Mesodermal cell (in vitro differentiated cells): ENCODE measurements at regions not wholly inside any gene's neighbourhood (a gene's known extent, or its start where the extent isn't known, plus 50 kb on each side); places are given as distances from the start of the nearest gene placed in this dataset.

Experiments
- H3K27ac ChIP-seq: 2 replicates; pipeline ENCODE4 v1.7.0; 2013; ENCODE audit warnings: mild to moderate bottlenecking, low read depth, low read length, moderate library complexity; ENCODE audit not compliant: severe bottlenecking
- H3K36me3 ChIP-seq: 2 replicates; pipeline ENCODE4 v1.7.1; 2013; ENCODE audit warnings: mild to moderate bottlenecking, low read length, moderate library complexity; ENCODE audit not compliant: control insufficient read depth, insufficient read depth
- H3K4me1 ChIP-seq: one replicate; pipeline ENCODE4 v1.7.1; 2013; ENCODE audit warnings: mild to moderate bottlenecking, low read length; ENCODE audit not compliant: insufficient read depth, control insufficient read depth, poor library complexity, severe bottlenecking
- H3K4me3 ChIP-seq: 2 replicates; pipeline ENCODE4 v1.7.0; 2013; ENCODE audit warnings: low read length, control low read depth, mild to moderate bottlenecking; ENCODE audit not compliant: insufficient read depth, poor library complexity, severe bottlenecking; ENCODE audit errors: extremely low read depth
- H3K9me3 ChIP-seq: 2 replicates; pipeline ENCODE4 v1.7.1; 2013; ENCODE audit warnings: mild to moderate bottlenecking, low read length, moderate library complexity; ENCODE audit not compliant: control insufficient read depth
- WGBS, 2 experiments: methylation state at CpG; one replicate each; pipeline ENCODE4 v1.1.5; 2013; ENCODE audit warnings: missing lambda C conversion rate in 2 of 2; ENCODE audit not compliant: insufficient coverage in 2 of 2; 5-methylcytosine and 5-hydroxymethylcytosine counted together

- Histone ChIP-seq H3K27ac (no peak overlapping the region), H3K36me3 (no peaks in the 10 kb centered on the region), H3K4me3 (no peak overlapping the region), H3K9me3 (no peaks in the 10 kb centered on the region), H3K4me1 (no peaks in the 10 kb centered on the region)
- no CpG with 5 or more reads among the region's 4 CpGs for WGBS, 2 experiments
Observed at GRCh38 chr6:141677598-141678211, 455.0 kb upstream of the GJE1 start.

- H3K36me3 ChIP-seq = no peaks in the 10 kb centered on the region
- H3K27ac ChIP-seq = no peak overlapping the region
- WGBS, 2 experiments = no CpG with 5 or more reads among the region's 1 CpG
- no peak overlapping the region for H3K4me3 ChIP-seq
- no peaks in the 10 kb centered on the region for H3K9me3 ChIP-seq
- H3K4me1 ChIP-seq = no peaks in the 10 kb centered on the region
Observed at GRCh38 chr6:141675957-141676356, 456.8 kb upstream of the GJE1 start.

DNA sequence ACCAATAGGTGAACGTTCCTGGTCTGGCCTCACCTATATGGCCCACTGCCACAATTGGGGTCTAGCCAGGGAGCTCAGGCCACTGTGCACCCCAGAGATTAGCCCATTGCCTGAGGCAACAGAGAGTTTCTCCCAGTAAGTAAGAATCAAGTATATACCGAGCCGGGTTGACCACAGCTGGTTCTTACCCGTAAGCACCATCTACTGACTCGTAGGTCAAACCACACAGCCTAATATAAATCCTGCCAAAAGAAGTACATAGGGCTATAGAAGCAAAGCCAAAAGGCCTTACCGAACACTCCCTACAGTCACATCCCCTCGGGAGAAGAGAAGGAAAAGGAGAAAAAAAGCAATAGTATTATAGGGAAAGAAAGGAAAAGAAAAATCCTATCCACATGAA, 463.6 kb upstream of the GJE1 start:
- Histone ChIP-seq H3K4me3 (no peak overlapping the region), H3K9me3 (no peaks in the 10 kb centered on the region), H3K4me1 (peaks cover 19% of the 10 kb centered on the region), H3K36me3 (no peaks in the 10 kb centered on the region), H3K27ac (no peak overlapping the region)
- WGBS, 2 experiments = 97 to 100% methylated on average over 3 of the region's 7 CpGs

DNA sequence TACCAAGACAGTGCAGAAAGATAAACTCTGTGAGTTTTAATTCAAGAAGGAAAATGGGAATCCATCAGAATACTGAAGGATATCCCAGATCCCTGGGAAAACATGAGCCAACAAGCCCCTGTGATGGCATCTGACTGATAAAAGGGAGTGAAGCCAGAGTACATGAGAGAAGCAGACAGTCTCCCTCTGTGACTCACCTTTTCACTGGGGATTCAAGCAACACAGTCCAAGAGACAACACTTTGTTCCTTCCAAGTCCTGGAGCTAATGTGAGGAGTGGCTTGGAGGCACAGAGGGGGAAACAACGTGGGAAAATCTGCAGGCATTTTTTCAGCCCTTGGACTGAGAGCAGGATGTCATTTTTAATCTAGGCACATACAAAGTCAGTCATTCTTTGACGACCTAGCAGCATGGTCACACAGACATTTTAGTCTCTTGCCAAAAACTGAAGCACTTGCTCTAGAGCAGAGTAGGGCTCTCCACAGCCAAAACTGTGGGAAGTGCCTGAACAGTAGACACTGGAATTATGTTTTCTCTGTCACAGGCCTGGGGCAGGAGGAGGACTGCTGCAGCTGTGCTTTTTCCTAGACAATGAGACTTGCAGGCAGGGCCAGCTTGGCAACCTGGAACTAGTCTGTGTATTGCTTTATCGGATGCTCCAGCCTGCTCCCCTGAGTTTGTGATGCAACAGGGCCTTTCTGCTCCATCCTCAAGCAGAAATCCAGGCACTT, 465.0 kb upstream of the GJE1 start:
- H3K4me3 ChIP-seq = no peak overlapping the region
- H3K27ac ChIP-seq = peak overlapping the region; percentile 81
- H3K36me3 ChIP-seq = no peaks in the 10 kb centered on the region
- peaks cover 19% of the 10 kb centered on the region for H3K4me1 ChIP-seq
- 64 to 79% methylated on average over 3 of the region's 3 CpGs for WGBS, 2 experiments
- H3K9me3 ChIP-seq = no peaks in the 10 kb centered on the region

GRCh38 chr6:141666187-141666586, 466.5 kb upstream of the GJE1 start:
- Histone ChIP-seq H3K36me3 (no peaks in the 10 kb centered on the region), H3K4me3 (no peak overlapping the region), H3K9me3 (no peaks in the 10 kb centered on the region), H3K4me1 (peaks cover 19% of the 10 kb centered on the region), H3K27ac (no peak overlapping the region)
- WGBS, 2 experiments = 100% methylated on average over 1 of the region's 1 CpG; no CpG with 5 or more reads in 1 of the 2 experiments

DNA sequence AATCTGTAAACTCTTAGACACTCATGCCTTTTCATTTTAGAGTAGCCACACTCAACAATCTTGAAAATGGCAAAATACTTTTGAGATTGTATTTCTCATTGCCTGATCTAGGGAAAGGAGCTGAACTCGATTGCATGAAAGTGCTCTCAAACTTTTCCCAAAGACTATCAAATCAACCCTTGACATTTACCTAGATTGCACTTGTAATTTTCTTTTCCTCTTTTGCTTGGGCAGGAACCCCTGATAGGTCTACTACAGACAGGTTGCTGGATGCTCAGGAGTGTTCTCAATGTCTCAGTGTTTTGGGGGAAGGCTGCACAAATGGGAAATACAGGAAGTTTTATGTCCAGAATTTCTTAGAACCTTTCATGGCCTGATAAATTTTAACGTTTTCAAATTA, 468.0 kb upstream of the GJE1 start:
- peaks cover 19% of the 10 kb centered on the region for H3K4me1 ChIP-seq
- no peaks in the 10 kb centered on the region for H3K9me3 ChIP-seq
- no peak overlapping the region for H3K27ac ChIP-seq
- no peaks in the 10 kb centered on the region for H3K36me3 ChIP-seq
- 93 to 100% methylated on average over 1 to 2 of the region's 2 CpGs for WGBS, 2 experiments
- H3K4me3 ChIP-seq = no peak overlapping the region

DNA sequence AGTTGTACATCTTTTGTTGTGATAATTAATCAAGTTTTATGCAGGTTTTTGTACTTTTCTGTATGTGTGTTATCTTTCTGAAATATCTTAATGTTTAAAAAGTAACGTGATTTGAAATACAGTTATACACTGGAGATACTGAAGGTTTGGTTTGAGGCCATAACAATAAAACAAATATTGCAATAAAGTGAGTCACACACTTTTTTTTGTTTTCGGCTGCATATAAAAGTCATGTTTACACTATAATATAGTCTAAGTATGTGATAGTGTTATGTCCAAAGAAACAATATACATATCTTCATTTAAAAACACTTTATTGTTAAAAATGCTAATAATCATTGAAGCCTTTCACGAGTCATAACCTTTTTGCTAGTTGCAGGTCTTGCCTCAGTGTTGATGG, 473.1 kb upstream of the GJE1 start:
- Histone ChIP-seq H3K4me1 (no peaks in the 10 kb centered on the region), H3K27ac (no peak overlapping the region), H3K4me3 (no peak overlapping the region), H3K9me3 (no peaks in the 10 kb centered on the region), H3K36me3 (no peaks in the 10 kb centered on the region)
- no CpG with 5 or more reads among the region's 3 CpGs for WGBS, 2 experiments

DNA sequence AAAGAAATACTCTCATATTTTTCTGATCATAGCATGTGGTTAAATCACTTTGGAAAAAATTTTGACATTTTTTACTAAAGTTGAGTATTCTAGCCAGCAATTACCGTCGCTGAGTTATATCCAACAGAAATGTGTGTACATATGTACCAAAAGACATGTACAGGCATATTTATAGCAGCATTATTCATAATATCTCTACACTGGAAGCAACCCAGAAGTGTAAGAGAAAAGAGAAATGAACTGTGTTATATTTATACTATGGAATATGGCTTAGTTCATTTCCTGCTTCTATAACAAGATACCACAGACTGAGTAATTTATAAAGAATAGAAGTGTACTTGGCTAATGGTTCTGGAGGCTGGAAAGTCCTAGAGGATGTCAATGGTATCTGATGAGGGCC, 474.0 kb upstream of the GJE1 start:
- no peaks in the 10 kb centered on the region for H3K36me3 ChIP-seq
- WGBS, 2 experiments = no CpG with 5 or more reads among the region's 2 CpGs

DNA sequence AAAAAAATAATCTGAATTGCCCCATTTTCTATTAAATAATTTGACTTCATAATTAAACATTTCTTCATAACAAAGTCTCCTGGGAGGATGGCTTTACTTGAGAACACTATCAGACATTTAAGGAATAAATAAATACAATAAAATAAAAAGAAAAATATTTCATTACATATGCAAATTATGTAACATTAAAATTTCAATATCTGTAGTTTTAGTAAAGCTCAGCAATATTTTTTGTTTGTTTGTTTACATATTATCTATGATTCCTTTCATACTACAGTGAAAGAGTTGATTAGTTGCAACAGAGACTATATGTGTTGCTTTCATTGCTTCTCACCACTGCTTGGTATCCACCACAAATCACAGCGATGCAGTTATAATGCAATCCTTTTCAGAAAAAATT, 474.9 kb upstream of the GJE1 start:
- Histone ChIP-seq H3K4me3 (no peak overlapping the region), H3K27ac (no peak overlapping the region), H3K4me1 (no peaks in the 10 kb centered on the region), H3K36me3 (no peaks in the 10 kb centered on the region), H3K9me3 (no peaks in the 10 kb centered on the region)
- 83 to 100% methylated on average over 1 of the region's 1 CpG for WGBS, 2 experiments

More for the DNA sequence above, 474.0 kb upstream of the GJE1 start:
- no peak overlapping the region for H3K27ac ChIP-seq
- no peak overlapping the region for H3K4me3 ChIP-seq
- no peaks in the 10 kb centered on the region for H3K4me1 ChIP-seq
- H3K9me3 ChIP-seq = no peaks in the 10 kb centered on the region

DNA sequence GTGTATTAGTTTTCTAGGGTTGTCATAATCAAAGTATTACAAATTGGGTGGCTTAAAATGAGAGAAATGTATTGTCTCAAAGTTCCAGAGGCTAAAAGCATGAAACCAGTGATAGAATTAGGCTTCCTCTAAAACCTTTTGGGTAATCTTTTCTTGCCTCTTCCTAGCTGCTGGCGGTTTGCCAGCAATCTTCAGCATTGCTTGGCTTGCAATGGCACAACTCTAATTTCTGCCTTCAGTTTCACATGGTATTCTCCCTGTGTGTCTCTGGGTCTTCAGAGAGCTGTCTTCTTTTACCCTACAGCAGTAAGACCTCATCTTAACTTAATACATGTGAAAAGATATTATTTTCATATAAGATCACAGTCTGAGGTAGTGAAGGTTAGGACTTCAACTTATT, 479.1 kb upstream of the GJE1 start:
- no peaks in the 10 kb centered on the region for H3K4me1 ChIP-seq
- H3K9me3 ChIP-seq = no peaks in the 10 kb centered on the region
- H3K36me3 ChIP-seq = no peaks in the 10 kb centered on the region
- no peak overlapping the region for H3K27ac ChIP-seq
- H3K4me3 ChIP-seq = no peak overlapping the region
- WGBS, 2 experiments = 86 to 100% methylated on average over 1 of the region's 1 CpG

DNA sequence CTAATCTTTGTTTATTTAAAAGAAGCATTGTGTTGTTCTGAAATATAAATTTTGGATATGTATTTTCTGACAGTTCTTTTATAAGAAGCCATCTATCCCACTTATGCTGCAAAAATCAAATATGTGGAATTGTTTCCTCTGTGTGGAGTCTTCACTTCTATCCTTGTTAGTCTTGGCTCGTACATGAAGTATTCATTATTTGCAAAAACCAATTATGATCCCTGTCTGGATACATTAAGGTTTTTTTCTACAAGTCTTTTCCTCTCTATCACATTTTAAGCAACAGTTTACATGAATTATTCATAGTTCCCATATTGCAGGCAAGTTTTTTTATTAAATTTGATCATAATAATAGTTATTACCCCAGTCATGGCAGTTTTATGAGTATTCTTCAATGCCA, 490.8 kb upstream of the GJE1 start:
- no CpG with 5 or more reads among the region's 1 CpG for WGBS, 2 experiments
- H3K9me3 ChIP-seq = no peaks in the 10 kb centered on the region
- no peaks in the 10 kb centered on the region for H3K4me1 ChIP-seq
- H3K4me3 ChIP-seq = no peak overlapping the region
- no peaks in the 10 kb centered on the region for H3K36me3 ChIP-seq
- H3K27ac ChIP-seq = no peak overlapping the region
